ENCODE measurements at regions not wholly inside any gene's neighbourhood (a gene's known extent, or its start where the extent isn't known, plus 50 kb on each side); places are given as distances from the start of the nearest gene placed in this dataset.

GRCh38 chr4:12499693-12500092, 984.4 kb downstream of the RAB28 start (continued):
- TF ChIP-seq IRF2 (CRISPR knock-in tag; IDR thresholded peaks at IDR 0.05) (peak; percentile 74), ZNF780A (CRISPR knock-in tag; IDR thresholded peaks at IDR 0.05) (no peak), ZSCAN9 (CRISPR knock-in tag; IDR thresholded peaks at IDR 0.05; ENCODE audit: borderline replicate concordance) (0 out of 2 replicates have a peak, but pooled peaks have one; percentile 40), ZNF543 (CRISPR knock-in tag; IDR thresholded peaks at IDR 0.05) (no peak), MLX (CRISPR knock-in tag; IDR thresholded peaks at IDR 0.05) (peak; percentile 71; the same call in 1 of the 2 replicates), DBP (CRISPR knock-in tag; IDR thresholded peaks at IDR 0.05; ENCODE audit: not compliant biosample characterization) (no peak), MNT (IDR thresholded peaks at IDR 0.05) (no peak), ZNF235 (CRISPR knock-in tag; IDR thresholded peaks at IDR 0.05; ENCODE audit: borderline replicate concordance) (no peak), SALL1 (CRISPR knock-in tag; IDR thresholded peaks at IDR 0.05) (peak; percentile 77; the same call in 1 of the 2 replicates), ZNF556 (CRISPR knock-in tag; IDR thresholded peaks at IDR 0.05; ENCODE audit: borderline replicate concordance) (peak; percentile 36; the same call in 1 of the 2 replicates), NFYB (CRISPR knock-in tag; IDR thresholded peaks at IDR 0.05) (no peak), SIX1 (CRISPR knock-in tag; IDR thresholded peaks at IDR 0.05; ENCODE audit: borderline replicate concordance) (peak; percentile 77; the same call in 1 of the 2 replicates), TBX2 (CRISPR knock-in tag; IDR thresholded peaks at IDR 0.05; ENCODE audit: borderline replicate concordance) (peak; percentile 89), ISL2 (CRISPR knock-in tag; IDR thresholded peaks at IDR 0.05) (peak; percentile 93), MIER3 (CRISPR knock-in tag; IDR thresholded peaks at IDR 0.05; ENCODE audit: borderline replicate concordance) (peak; percentile 86; the same call in 1 of the 2 replicates), FOSL2 (CRISPR knock-in tag; IDR thresholded peaks at IDR 0.05) (peak; percentile 27; the same call in 1 of the 2 replicates), ARNTL (CRISPR knock-in tag; IDR thresholded peaks at IDR 0.05) (peak; percentile 89), ZNF776 (CRISPR knock-in tag; IDR thresholded peaks at IDR 0.05) (no peak), ZNF362 (CRISPR knock-in tag; IDR thresholded peaks at IDR 0.05; ENCODE audit: borderline replicate concordance) (peak; percentile 99), ZNF503 (CRISPR knock-in tag; IDR thresholded peaks at IDR 0.05) (peak; percentile 90), ATAD3A (CRISPR knock-in tag; IDR thresholded peaks at IDR 0.05) (no peak), ZNF546 (CRISPR knock-in tag; conservative IDR thresholded peaks at IDR 0.05) (no peak), BCL6 (CRISPR knock-in tag; IDR thresholded peaks at IDR 0.05) (peak; percentile 86), ZFP91 (CRISPR knock-in tag; IDR thresholded peaks at IDR 0.05; ENCODE audit: borderline replicate concordance) (no peak), ATM (IDR thresholded peaks at IDR 0.05; ENCODE audit: borderline replicate concordance) (no peak)

All from HepG2 (cell line).